A549 (cell line): ENCODE measurements at regions not wholly inside any gene's neighbourhood (a gene's known extent, or its start where the extent isn't known, plus 50 kb on each side); places are given as distances from the start of the nearest gene placed in this dataset.

Experiments used
- ATAC-seq, 2 experiments: fragments of 200-7000 bp in 1 of 2; fragments of >200 bp in 1 of 2; cut with Nextera tagmentation in 1 of 2; cut with Tn5 transposase in 1 of 2; 3 replicates each; pipeline versions ENCODE4 v1.8.0 to v1.9.1; 2018 to 2020; ENCODE audit warnings: mild to moderate bottlenecking in 1 of 2, moderate library complexity in 1 of 2
- CTCF ChIA-PET: fragments of 300-600 bp; sonication (Branson Sonifier 250); formaldehyde crosslinking; extraction: SDS; loops from one replicate; lab custom pipeline; 2021; ENCODE audit warnings: antibody characterized with exemption, inconsistent platforms; lab: Yijun Ruan, JAX
- POLR2A ChIA-PET: fragments of 350-600 bp; formaldehyde crosslinking; extraction: SDS; loops from one replicate; lab custom pipeline; 2021; ENCODE audit warnings: antibody characterized with exemption, inconsistent platforms; lab: Yijun Ruan, JAX
- DNase-seq, 2 experiments: peaks; one replicate each; pipeline versions ENCODE4 v3.0.0 to v3.0.0-alpha.2; 2011 to 2016; ENCODE audit warnings: low read depth in 1 of 2, low spot score in 1 of 2
- FAIRE-seq: peaks from 2 replicates; lab custom pipeline; 2011; peaks lifted over from hg19 to GRCh38; lab: Jason Lieb, UNC
- H3K27ac ChIP-seq, 2 experiments: fragments of >200 bp; sonication (Bioruptor Twin); formaldehyde crosslinking; 3 replicates each; pipeline ENCODE4 v1.5.1; 2016 to 2017
- H3K4me1 ChIP-seq: fragments of >200 bp; sonication (Bioruptor Twin); formaldehyde crosslinking; 3 replicates; pipeline ENCODE4 v1.6.1; 2016
- H3K4me2 ChIP-seq: fragments of >200 bp; sonication (Bioruptor Twin); formaldehyde crosslinking; 3 replicates; pipeline ENCODE4 v1.6.1; 2016
- H3K4me3 ChIP-seq: fragments of >200 bp; sonication (Bioruptor Twin); formaldehyde crosslinking; 3 replicates; pipeline ENCODE4 v1.5.1; 2016
- H3K9me3 ChIP-seq: fragments of >200 bp; sonication (Bioruptor Twin); formaldehyde crosslinking; 3 replicates; pipeline ENCODE4 v1.6.1; 2016
- CEBPB ChIP-seq, 2 experiments: fragments of >200 bp in 1 of 2; sonication (Bioruptor Twin) in 1 of 2; formaldehyde crosslinking in 1 of 2; IDR thresholded peaks; 2 replicates each; pipeline ENCODE4 v1.6.1; 2012 to 2016
- CHD2 ChIP-seq: fragments of 150-350 bp; IDR thresholded peaks from 2 replicates; pipeline ENCODE4 v1.6.1; 2014; ENCODE audit warnings: low read length; ENCODE audit not compliant: partially characterized antibody
- CHD4 ChIP-seq: fragments of 200-600 bp; sonication (generic); IDR thresholded peaks from 2 replicates; pipeline ENCODE4 v1.6.1; 2016; ENCODE audit warnings: antibody characterized with exemption, mild to moderate bottlenecking, borderline replicate concordance
- EHF ChIP-seq: fragments of 250-450 bp; sonication (Bioruptor Pico); IDR thresholded peaks from 2 replicates; pipeline ENCODE4 v1.5.0; 2020; ENCODE audit warnings: mild to moderate bottlenecking
- EP300 ChIP-seq, 2 experiments: fragments of >200 bp; sonication (Bioruptor Twin); formaldehyde crosslinking; IDR thresholded peaks; 2 replicates in 1 of 2; 3 replicates in 1 of 2; pipeline ENCODE4 v1.6.1; 2016 to 2017
- FOSL2 ChIP-seq, 2 experiments: fragments of 450-650 bp in 1 of 2; fragments of >200 bp in 1 of 2; sonication (Bioruptor Twin) in 1 of 2; formaldehyde crosslinking; IDR thresholded peaks; 2 replicates each; pipeline versions ENCODE4 v1.5.0 to v1.6.1; 2016 to 2020; ENCODE audit warnings: mild to moderate bottlenecking in 1 of 2, moderate library complexity in 1 of 2
- FOXS1 ChIP-seq: fragments of 250-450 bp; sonication (Bioruptor Pico); IDR thresholded peaks from 2 replicates; pipeline ENCODE4 v1.5.0; 2020; ENCODE audit warnings: mild to moderate bottlenecking, moderate library complexity
- HDAC2 ChIP-seq: fragments of 200-600 bp; sonication (generic); IDR thresholded peaks from 2 replicates; pipeline ENCODE4 v1.6.1; 2016
- HOXA7 ChIP-seq: fragments of 250-450 bp; sonication (Bioruptor Pico); IDR thresholded peaks from 2 replicates; pipeline ENCODE4 v1.5.0; 2020; ENCODE audit warnings: mild to moderate bottlenecking, moderate library complexity
- MAFK ChIP-seq: fragments of 450-650 bp; IDR thresholded peaks from 2 replicates; pipeline ENCODE4 v1.6.1; 2014; ENCODE audit not compliant: partially characterized antibody
- NFE2L2 ChIP-seq: fragments of 150-350 bp; conservative IDR thresholded peaks from 2 replicates; pipeline ENCODE4 v1.6.1; 2014; ENCODE audit warnings: low read length
- NR3C1 ChIP-seq: fragments of >200 bp; sonication (Bioruptor Twin); formaldehyde crosslinking; IDR thresholded peaks from 3 replicates; pipeline ENCODE4 v1.6.1; 2017
- PHF8 ChIP-seq: fragments of 200-600 bp; sonication (generic); IDR thresholded peaks from 2 replicates; pipeline ENCODE4 v1.6.1; 2016; ENCODE audit warnings: low read depth, mild to moderate bottlenecking, antibody characterized with exemption, moderate library complexity, borderline replicate concordance
- RAD21 ChIP-seq, 2 experiments: fragments of >200 bp in 1 of 2; sonication (Bioruptor Twin) in 1 of 2; formaldehyde crosslinking in 1 of 2; IDR thresholded peaks in 1 of 2; conservative IDR thresholded peaks in 1 of 2; 2 replicates in 1 of 2; 3 replicates in 1 of 2; pipeline ENCODE4 v1.6.1; 2012 to 2018; ENCODE audit warnings: inconsistent platforms in 1 of 2
- REST ChIP-seq: fragments of 200-600 bp; sonication (generic); IDR thresholded peaks from 2 replicates; pipeline ENCODE4 v1.6.1; 2016; ENCODE audit warnings: antibody characterized with exemption, mild to moderate bottlenecking, moderate library complexity
- RFX5 ChIP-seq: fragments of 450-650 bp; IDR thresholded peaks from 2 replicates; pipeline ENCODE4 v1.7.1; 2014; ENCODE audit warnings: antibody characterized with exemption, mild to moderate bottlenecking, moderate library complexity
- SMC3 ChIP-seq: fragments of >200 bp; sonication (Bioruptor Twin); formaldehyde crosslinking; IDR thresholded peaks from 3 replicates; pipeline ENCODE4 v1.6.1; 2018; ENCODE audit warnings: inconsistent platforms
- USF2 ChIP-seq: fragments of 450-650 bp; IDR thresholded peaks from 2 replicates; pipeline ENCODE4 v1.6.1; 2014; ENCODE audit warnings: antibody characterized with exemption
- ZNF302 ChIP-seq: fragments of 250-450 bp; sonication (Bioruptor Pico); IDR thresholded peaks from 2 replicates; pipeline ENCODE4 v1.9.0; 2021; ENCODE audit warnings: inconsistent platforms, mild to moderate bottlenecking, moderate library complexity
- WGBS: methylation state at CpG from one replicate; pipeline ENCODE4 v1.1.6; 2017; ENCODE audit errors: missing lambda C conversion rate; 5-methylcytosine and 5-hydroxymethylcytosine counted together
- TF ChIP-seq, protein P1 (sequence below): IDR thresholded peaks from 2 replicates; pipeline ENCODE4 v1.6.1; 2012
- TF ChIP-seq, protein P2 (sequence below): fragments of 250-450 bp; sonication (Bioruptor Pico); IDR thresholded peaks from 2 replicates; pipeline ENCODE4 v1.5.0; 2020; ENCODE audit warnings: low read depth, mild to moderate bottlenecking, moderate library complexity

- TF ChIP-seq FOSL2 (IDR thresholded peaks at IDR 0.05) = no peak
- no peak for TF ChIP-seq FOSL2 (CRISPR knock-in tag; IDR thresholded peaks at IDR 0.05)
- TF ChIP-seq USF2 = no peak
- no peak for TF ChIP-seq ZNF302
- TF ChIP-seq, protein P1, sequence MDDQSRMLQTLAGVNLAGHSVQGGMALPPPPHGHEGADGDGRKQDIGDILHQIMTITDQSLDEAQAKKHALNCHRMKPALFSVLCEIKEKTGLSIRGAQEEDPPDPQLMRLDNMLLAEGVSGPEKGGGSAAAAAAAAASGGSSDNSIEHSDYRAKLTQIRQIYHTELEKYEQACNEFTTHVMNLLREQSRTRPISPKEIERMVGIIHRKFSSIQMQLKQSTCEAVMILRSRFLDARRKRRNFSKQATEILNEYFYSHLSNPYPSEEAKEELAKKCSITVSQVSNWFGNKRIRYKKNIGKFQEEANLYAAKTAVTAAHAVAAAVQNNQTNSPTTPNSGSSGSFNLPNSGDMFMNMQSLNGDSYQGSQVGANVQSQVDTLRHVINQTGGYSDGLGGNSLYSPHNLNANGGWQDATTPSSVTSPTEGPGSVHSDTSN = no peak
- TF ChIP-seq EHF = no peak
- Histone ChIP-seq H3K4me3 (no peak overlapping the region), H3K9me3 (no peaks in the 10 kb centered on the region), H3K4me2 (no peak overlapping the region), H3K4me1 (peaks cover 31% of the 10 kb centered on the region), H3K27ac (peak overlapping the region in 1 of 2 experiments; percentile 41; a peak in 2 of 6 replicates)
- no peak for FAIRE-seq
- ChIA-PET CTCF (interaction anchor here (0.9 kb wide), 1 partner anchor 9 kb away, joined by 3 read pairs; no protein-coding TSS in a partner anchor), POLR2A (no interaction called here)
- DNase-seq = no peak
- 76% methylated on average over 5 of the region's 5 CpGs for WGBS
- ATAC-seq = no peak
Observed at GRCh38 chr1:59058665-59059439, 238.0 kb upstream of the FGGY start.

DNA sequence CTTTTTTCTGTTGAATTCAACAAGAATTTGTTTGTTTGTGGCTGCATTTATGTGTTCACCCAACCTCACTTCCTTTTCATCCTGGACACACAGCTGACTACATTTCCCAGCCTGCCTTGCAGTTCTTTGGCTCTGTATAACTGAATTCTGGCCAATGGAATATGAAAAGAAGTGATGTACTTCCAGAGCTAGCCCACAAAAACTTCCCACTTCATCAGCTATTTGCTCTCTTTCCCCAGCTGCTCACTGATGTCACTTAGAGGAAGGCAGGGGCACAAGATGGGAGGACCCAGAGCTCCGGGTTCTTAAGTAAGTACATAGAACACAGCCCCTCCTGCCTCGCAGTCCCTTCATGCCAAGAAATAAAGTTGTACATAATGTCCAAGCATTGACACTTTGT lies 235.0 kb upstream of the FGGY start:
- no peak for TF ChIP-seq RFX5
- TF ChIP-seq CEBPB (IDR thresholded peaks at IDR 0.05) = no peak
- no peak for TF ChIP-seq RAD21 (conservative IDR thresholded peaks at IDR 0.05 in 1 of 2, IDR thresholded peaks at IDR 0.05 in 1 of 2)
- no peak for TF ChIP-seq CHD4
- TF ChIP-seq REST = no peak
- TF ChIP-seq NR3C1 = no peak
- TF ChIP-seq FOXS1 (CRISPR knock-in tag) = no peak
- TF ChIP-seq EP300 (IDR thresholded peaks at IDR 0.05) = no peak
- no peak for TF ChIP-seq NFE2L2
- no peak for TF ChIP-seq HDAC2
- TF ChIP-seq, protein P2, sequence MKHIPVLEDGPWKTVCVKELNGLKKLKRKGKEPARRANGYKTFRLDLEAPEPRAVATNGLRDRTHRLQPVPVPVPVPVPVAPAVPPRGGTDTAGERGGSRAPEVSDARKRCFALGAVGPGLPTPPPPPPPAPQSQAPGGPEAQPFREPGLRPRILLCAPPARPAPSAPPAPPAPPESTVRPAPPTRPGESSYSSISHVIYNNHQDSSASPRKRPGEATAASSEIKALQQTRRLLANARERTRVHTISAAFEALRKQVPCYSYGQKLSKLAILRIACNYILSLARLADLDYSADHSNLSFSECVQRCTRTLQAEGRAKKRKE (CRISPR knock-in tag) = no peak
- TF ChIP-seq PHF8 = no peak
- TF ChIP-seq SMC3 = no peak
- no peak for TF ChIP-seq HOXA7
- TF ChIP-seq EHF = no peak
- no peak for TF ChIP-seq MAFK
- no peak for TF ChIP-seq CHD2
- TF ChIP-seq, all 56 proteins: peak for 0
- no peaks in the 10 kb centered on the region for H3K9me3 ChIP-seq
- DNase-seq (peak in 1 of 2 experiments; percentile 44), ATAC-seq (peak; percentile 25 to 72; a peak in 3 of 6 replicates), FAIRE-seq (no peak)
- H3K4me2 ChIP-seq = peak overlapping the region; percentile 10; the same call in 2 of the 3 replicates
- POLR2A ChIA-PET = interaction anchor here (0.6 kb wide), 1 partner anchor 281 kb away, joined by 3 read pairs; no protein-coding TSS in a partner anchor
- H3K27ac ChIP-seq = peak overlapping the region in 1 of 2 experiments; percentile 49; a peak in 1 of 6 replicates
- H3K4me3 ChIP-seq = no peak overlapping the region
- peaks cover 30% of the 10 kb centered on the region for H3K4me1 ChIP-seq
- CTCF ChIA-PET = interaction anchor here (1.9 kb wide), 1 partner anchor 638 kb away, joined by 5 read pairs; no protein-coding TSS in a partner anchor
- WGBS = 88% methylated on average over 2 of the region's 2 CpGs
